ENCODE measurements at regions not wholly inside any gene's neighbourhood (a gene's known extent, or its start where the extent isn't known, plus 50 kb on each side); places are given as distances from the start of the nearest gene placed in this dataset.

GRCh38 chr15:62550106-62550505, 385.0 kb upstream of the C2CD4B start:
- Mint-ChIP-seq H3K36me3 (ENCODE audit: low read depth) (peaks cover 6% of the 10 kb centered on the region), H3K27me3 (ENCODE audit: insufficient read depth) (no peaks in the 10 kb centered on the region), H3K9me3 (peaks cover 6% of the 10 kb centered on the region), H3K4me1 (peaks cover 41% of the 10 kb centered on the region), H3K27ac (no peak overlapping the region), H3K4me3 (no peak overlapping the region)
- no peak overlapping the region for H3K9ac ChIP-seq (ENCODE audit: extremely low read depth, low read length, poor library complexity, severe bottlenecking)
- 87 to 97% methylated on average over 2 to 3 of the region's 3 CpGs for WGBS, 2 experiments (ENCODE audit: insufficient coverage in 1 of 2, insufficient read length in 1 of 2)
- DNase-seq: no peak
- no peaks in the 10 kb centered on the region for H3K27me3 ChIP-seq (ENCODE audit: control insufficient read depth, insufficient read depth, low read length, poor library complexity, severe bottlenecking)
- no peak for TF ChIP-seq CTCF (conservative IDR thresholded peaks at IDR 0.05)
- H3K4me3 ChIP-seq (ENCODE audit: low read length): no peak overlapping the region
- H3K36me3 ChIP-seq (ENCODE audit: control insufficient read depth, insufficient read depth, low read length): peaks cover 5% of the 10 kb centered on the region
- no peak overlapping the region for H3K27ac ChIP-seq (ENCODE audit: low read depth, low read length)
- peaks cover 10% of the 10 kb centered on the region for H3K9me3 ChIP-seq (ENCODE audit: control insufficient read depth, low read length)
- H3K4me1 ChIP-seq (ENCODE audit: control insufficient read depth, insufficient read depth, low read length): peaks cover 13% of the 10 kb centered on the region

- Histone ChIP-seq H3K9me3 (ENCODE audit: control insufficient read depth, low read length) (peaks cover 10% of the 10 kb centered on the region), H3K4me1 (ENCODE audit: control insufficient read depth, insufficient read depth, low read length) (peaks cover 9% of the 10 kb centered on the region), H3K27me3 (ENCODE audit: control insufficient read depth, insufficient read depth, low read length, poor library complexity, severe bottlenecking) (no peaks in the 10 kb centered on the region), H3K4me3 (ENCODE audit: low read length) (peak overlapping the region; percentile 33), H3K36me3 (ENCODE audit: control insufficient read depth, insufficient read depth, low read length) (peaks cover 5% of the 10 kb centered on the region), H3K9ac (ENCODE audit: extremely low read depth, low read length, poor library complexity, severe bottlenecking) (no peak overlapping the region), H3K27ac (ENCODE audit: low read depth, low read length) (no peak overlapping the region)
- peaks cover 28% of the 10 kb centered on the region for H3K4me1 Mint-ChIP-seq
- H3K27me3 Mint-ChIP-seq (ENCODE audit: insufficient read depth): no peaks in the 10 kb centered on the region
- H3K36me3 Mint-ChIP-seq (ENCODE audit: low read depth): peaks cover 19% of the 10 kb centered on the region
- H3K27ac Mint-ChIP-seq: no peak overlapping the region
- no peak for TF ChIP-seq CTCF (conservative IDR thresholded peaks at IDR 0.05)
- no peak overlapping the region for H3K4me3 Mint-ChIP-seq
- H3K9me3 Mint-ChIP-seq: peaks cover 6% of the 10 kb centered on the region
- no peak for DNase-seq
Observed at GRCh38 chr15:62552444-62552843, 387.4 kb upstream of the C2CD4B start.

- TF ChIP-seq CTCF (conservative IDR thresholded peaks at IDR 0.05): no peak
- peaks cover 39% of the 10 kb centered on the region for H3K4me1 Mint-ChIP-seq
- H3K4me1 ChIP-seq (ENCODE audit: control insufficient read depth, insufficient read depth, low read length): peaks cover 17% of the 10 kb centered on the region
- peaks cover 6% of the 10 kb centered on the region for H3K9me3 Mint-ChIP-seq
- peaks cover 5% of the 10 kb centered on the region for H3K36me3 ChIP-seq (ENCODE audit: control insufficient read depth, insufficient read depth, low read length)
- no peaks in the 10 kb centered on the region for H3K27me3 Mint-ChIP-seq (ENCODE audit: insufficient read depth)
- no peaks in the 10 kb centered on the region for H3K27me3 ChIP-seq (ENCODE audit: control insufficient read depth, insufficient read depth, low read length, poor library complexity, severe bottlenecking)
- H3K4me3 Mint-ChIP-seq: no peak overlapping the region
- no peak overlapping the region for H3K27ac ChIP-seq (ENCODE audit: low read depth, low read length)
- no peak overlapping the region for H3K9ac ChIP-seq (ENCODE audit: extremely low read depth, low read length, poor library complexity, severe bottlenecking)
- whole genome bisulfite sequencing, 2 experiments (ENCODE audit: insufficient coverage in 1 of 2, insufficient read length in 1 of 2): 84 to 100% methylated on average over 2 of the region's 2 CpGs
- peaks cover 10% of the 10 kb centered on the region for H3K9me3 ChIP-seq (ENCODE audit: control insufficient read depth, low read length)
- H3K4me3 ChIP-seq (ENCODE audit: low read length): peak overlapping the region; percentile 37
- peaks cover 20% of the 10 kb centered on the region for H3K36me3 Mint-ChIP-seq (ENCODE audit: low read depth)
- DNase-seq: no peak
- H3K27ac Mint-ChIP-seq: peak overlapping the region; percentile 7
Observed at GRCh38 chr15:62553911-62554563, 389.0 kb upstream of the C2CD4B start.

Data from endodermal cell (in vitro differentiated cells).